ENCODE measurements at regions not wholly inside any gene's neighbourhood (a gene's known extent, or its start where the extent isn't known, plus 50 kb on each side); places are given as distances from the start of the nearest gene placed in this dataset.
A peak's percentile ranks its signal among the peaks of the same experiment; 100 is the strongest.

- no peak for TF ChIP-seq CTCF (conservative IDR thresholded peaks at IDR 0.05; ENCODE audit: control insufficient read depth, insufficient read depth, low read depth, low read length)
- no peak for DNase-seq (ENCODE audit: low read depth)
Measured at GRCh38 chr20:4454111-4454510, 205.0 kb upstream of the ADRA1D start.

GRCh38 chr20:4453359-4453758, 204.3 kb upstream of the ADRA1D start:
- no peak overlapping the region for H3K4me3 ChIP-seq (ENCODE audit: control insufficient read depth, low read depth, low read length)

More at GRCh38 chr20:4454111-4454510, 205.0 kb upstream of the ADRA1D start:
- no peak overlapping the region for H3K4me3 ChIP-seq (ENCODE audit: control insufficient read depth, low read depth, low read length)

GRCh38 chr20:4451487-4452081, 202.5 kb upstream of the ADRA1D start:
- no peak for TF ChIP-seq CTCF (conservative IDR thresholded peaks at IDR 0.05; ENCODE audit: control insufficient read depth, insufficient read depth, low read depth, low read length)
- no peak overlapping the region for H3K4me3 ChIP-seq (ENCODE audit: control insufficient read depth, low read depth, low read length)
- DNase-seq (ENCODE audit: low read depth) = peak; percentile 39

More at GRCh38 chr20:4453359-4453758, 204.3 kb upstream of the ADRA1D start:
- TF ChIP-seq CTCF (conservative IDR thresholded peaks at IDR 0.05; ENCODE audit: control insufficient read depth, insufficient read depth, low read depth, low read length) = no peak
- peak; percentile 32 for DNase-seq (ENCODE audit: low read depth)

- peak; percentile 30 for DNase-seq (ENCODE audit: low read depth)
- TF ChIP-seq CTCF (conservative IDR thresholded peaks at IDR 0.05; ENCODE audit: control insufficient read depth, insufficient read depth, low read depth, low read length) = peak; percentile 25
- H3K4me3 ChIP-seq (ENCODE audit: control insufficient read depth, low read depth, low read length) = no peak overlapping the region
Measured at GRCh38 chr20:4449957-4450715, 201.0 kb upstream of the ADRA1D start.

- no peak overlapping the region for H3K4me3 ChIP-seq (ENCODE audit: control insufficient read depth, low read depth, low read length)
- TF ChIP-seq CTCF (conservative IDR thresholded peaks at IDR 0.05; ENCODE audit: control insufficient read depth, insufficient read depth, low read depth, low read length) = no peak
- DNase-seq (ENCODE audit: low read depth) = no peak
Measured at GRCh38 chr20:4445784-4446183, 196.7 kb upstream of the ADRA1D start.

- H3K4me3 ChIP-seq (ENCODE audit: control insufficient read depth, low read depth, low read length) = no peak overlapping the region
Measured at GRCh38 chr20:4445331-4445730, 196.2 kb upstream of the ADRA1D start.

More at GRCh38 chr20:4445331-4445730, 196.2 kb upstream of the ADRA1D start:
- no peak for TF ChIP-seq CTCF (conservative IDR thresholded peaks at IDR 0.05; ENCODE audit: control insufficient read depth, insufficient read depth, low read depth, low read length)
- DNase-seq (ENCODE audit: low read depth) = no peak
